CD14-positive monocyte (primary cell): ENCODE measurements at regions not wholly inside any gene's neighbourhood (a gene's known extent, or its start where the extent isn't known, plus 50 kb on each side); places are given as distances from the start of the nearest gene placed in this dataset.

ENCODE experiments used
- DNase-seq, 3 donors: peaks; one replicate each; pipeline ENCODE4 v3.0.0-alpha.2; 2011 to 2022
- H2AFZ ChIP-seq: 2 replicates; pipeline ENCODE4 v1.6.0; 2012; ENCODE audit warnings: mild to moderate bottlenecking, low read depth, low read length, inconsistent platforms; ENCODE audit not compliant: insufficient read depth, poor library complexity, severe bottlenecking
- H3K27ac ChIP-seq, 2 donors: 1 replicate in 1 of 2; 2 replicates in 1 of 2; pipeline ENCODE4 v1.5.1; 2012 to 2013; ENCODE audit warnings: low read length in 2 of 2, control low read depth in 1 of 2, inconsistent platforms in 1 of 2, low read depth in 1 of 2, mild to moderate bottlenecking in 1 of 2
- H3K27me3 ChIP-seq, 2 donors: one replicate each; pipeline versions ENCODE4 v1.6.0 to v1.6.1; 2011 to 2013; ENCODE audit warnings: low read length in 2 of 2; ENCODE audit not compliant: control insufficient read depth in 2 of 2, insufficient read depth in 2 of 2
- H3K36me3 ChIP-seq, 2 donors: replicated peaks in 1 of 2; 1 replicate in 1 of 2; 2 replicates in 1 of 2; pipeline versions ENCODE4 v1.5.1 to v1.6.1; 2012 to 2013; ENCODE audit warnings: low read length in 2 of 2, control low read depth in 1 of 2, inconsistent platforms in 1 of 2, mild to moderate bottlenecking in 1 of 2; ENCODE audit not compliant: insufficient read depth in 2 of 2, control insufficient read depth in 1 of 2
- H3K4me1 ChIP-seq, 2 donors: 1 replicate in 1 of 2; 2 replicates in 1 of 2; pipeline versions ENCODE4 v1.5.1 to v1.6.1; 2012 to 2013; ENCODE audit warnings: low read length in 2 of 2, control low read depth in 1 of 2, inconsistent platforms in 1 of 2, mild to moderate bottlenecking in 1 of 2, moderate library complexity in 1 of 2; ENCODE audit not compliant: insufficient read depth in 2 of 2, control insufficient read depth in 1 of 2
- H3K4me2 ChIP-seq: replicated peaks from 2 replicates; pipeline ENCODE3; 2012; ENCODE audit warnings: low read length, moderate library complexity, mild to moderate bottlenecking; ENCODE audit not compliant: poor library complexity, severe bottlenecking; ENCODE audit errors: extremely low read depth
- H3K4me3 ChIP-seq, 3 experiments: fragments of 200-600 bp in 1 of 3; sonication (generic) in 1 of 3; replicated peaks in 1 of 3; 1 replicate in 2 of 3; 2 replicates in 1 of 3; pipeline ENCODE4 v1.5.1; 2011 to 2013; ENCODE audit warnings: low read length in 3 of 3, mild to moderate bottlenecking in 3 of 3, control low read depth in 2 of 3, low read depth in 2 of 3, inconsistent platforms in 1 of 3, moderate library complexity in 1 of 3
- H3K79me2 ChIP-seq: 2 replicates; pipeline ENCODE4 v1.6.0; 2012; ENCODE audit warnings: mild to moderate bottlenecking, control low read depth, inconsistent platforms, low read length, moderate library complexity; ENCODE audit not compliant: insufficient read depth
- H3K9ac ChIP-seq: 2 replicates; pipeline ENCODE4 v1.6.0; 2017; ENCODE audit warnings: low read length, mild to moderate bottlenecking; ENCODE audit not compliant: insufficient read depth, poor library complexity, severe bottlenecking
- H3K9me3 ChIP-seq, 2 donors: replicated peaks in 1 of 2; 1 replicate in 1 of 2; 2 replicates in 1 of 2; pipeline versions ENCODE4 v1.5.1 to v1.6.1; 2012 to 2013; ENCODE audit warnings: low read length in 2 of 2, control low read depth in 1 of 2; ENCODE audit not compliant: control insufficient read depth in 1 of 2, insufficient read depth in 1 of 2
- H4K20me1 ChIP-seq: 2 replicates; pipeline ENCODE4 v1.6.0; 2012; ENCODE audit warnings: mild to moderate bottlenecking, low read length, control low read depth, moderate library complexity; ENCODE audit not compliant: insufficient read depth
- H3K27ac Mint-ChIP-seq, 7 donors: one replicate each; pipeline ENCODE4 v1.8.0; 2020; ENCODE audit warnings: mild to moderate bottlenecking in 7 of 7, mixed read lengths in 7 of 7, moderate library complexity in 6 of 7, inconsistent platforms in 2 of 7
- H3K27me3 Mint-ChIP-seq, 3 donors: one replicate each; pipeline ENCODE4 v1.8.0; 2021 to 2022; ENCODE audit warnings: low read depth in 3 of 3, mild to moderate bottlenecking in 3 of 3, mixed read lengths in 3 of 3, moderate library complexity in 3 of 3, inconsistent platforms in 1 of 3
- H3K36me3 Mint-ChIP-seq, 2 donors: one replicate each; pipeline ENCODE4 v1.8.0; 2020; ENCODE audit warnings: mixed read lengths in 2 of 2, inconsistent platforms in 1 of 2, mild to moderate bottlenecking in 1 of 2
- H3K4me1 Mint-ChIP-seq: one replicate; pipeline ENCODE4 v1.8.0; 2020; ENCODE audit warnings: mild to moderate bottlenecking, mixed read lengths
- H3K4me3 Mint-ChIP-seq, 2 donors: one replicate each; pipeline ENCODE4 v1.8.0; 2020; ENCODE audit warnings: mild to moderate bottlenecking in 2 of 2, mixed read lengths in 2 of 2, moderate library complexity in 1 of 2
- H3K9me3 Mint-ChIP-seq, 7 donors: one replicate each; pipeline ENCODE4 v1.8.0; 2020 to 2022; ENCODE audit warnings: mixed read lengths in 7 of 7, mild to moderate bottlenecking in 6 of 7, moderate library complexity in 6 of 7, inconsistent platforms in 2 of 7
- CTCF ChIP-seq: fragments of 200-600 bp; IDR thresholded peaks from one replicate; pipeline ENCODE4 v1.8.0; 2022; ENCODE audit warnings: antibody characterized with exemption, mild to moderate bottlenecking
- WGBS: methylation state at CpG from one replicate; pipeline ENCODE4 v1.1.5; 2013; ENCODE audit warnings: missing lambda C conversion rate; ENCODE audit not compliant: insufficient coverage; 5-methylcytosine and 5-hydroxymethylcytosine counted together
- intact Hi-C, 2 donors: fragments of 100-400 bp; cut with micrococcal nuclease; formaldehyde crosslinking; loops; one replicate each; pipeline versions ENCODE4 v1.15.0 to v1.15.1; 2023

- Mint-ChIP-seq H3K9me3 (peaks cover 0 to 10% (median 0%) of the 10 kb centered on the region in 7 donors), H3K4me1 (no peaks in the 10 kb centered on the region), H3K4me3 (no peak overlapping the region), H3K27me3 (no peaks in the 10 kb centered on the region), H3K36me3 (no peaks in the 10 kb centered on the region), H3K27ac (no peak overlapping the region)
- intact Hi-C loops: no loop called here
- H3K9ac ChIP-seq: no peak overlapping the region
- H3K27me3 ChIP-seq: no peaks in the 10 kb centered on the region
- no CpG with 5 or more reads among the region's 3 CpGs for whole genome bisulfite sequencing
- no peak for DNase-seq
- no peaks in the 10 kb centered on the region for H3K79me2 ChIP-seq
- H3K9me3 ChIP-seq: no peaks in the 10 kb centered on the region
- no peak for TF ChIP-seq CTCF
- no peaks in the 10 kb centered on the region for H3K36me3 ChIP-seq
- H3K27ac ChIP-seq: no peak overlapping the region
- no peaks in the 10 kb centered on the region for H4K20me1 ChIP-seq
- H3K4me3 ChIP-seq: no peak overlapping the region
- no peaks in the 10 kb centered on the region for H3K4me1 ChIP-seq
- no peak overlapping the region for H3K4me2 ChIP-seq
- no peak overlapping the region for H2AFZ ChIP-seq
Measured at GRCh38 chr3:110210086-110210660, 861.4 kb upstream of the NECTIN3 start.

- Histone ChIP-seq H3K27ac (no peak overlapping the region), H3K4me3 (no peak overlapping the region), H3K4me1 (no peaks in the 10 kb centered on the region), H4K20me1 (no peaks in the 10 kb centered on the region), H3K9ac (no peak overlapping the region), H3K36me3 (no peaks in the 10 kb centered on the region), H3K9me3 (peaks cover 0 to 6% of the 10 kb centered on the region in 2 donors), H3K27me3 (no peaks in the 10 kb centered on the region), H2AFZ (no peak overlapping the region), H3K4me2 (no peak overlapping the region), H3K79me2 (no peaks in the 10 kb centered on the region)
- no peak for TF ChIP-seq CTCF
- Mint-ChIP-seq H3K36me3 (no peaks in the 10 kb centered on the region), H3K27ac (no peak overlapping the region), H3K4me1 (no peaks in the 10 kb centered on the region), H3K9me3 (peaks cover 0 to 12% (median 2%) of the 10 kb centered on the region in 7 donors), H3K4me3 (no peak overlapping the region), H3K27me3 (peaks cover 0 to 1% (median 0%) of the 10 kb centered on the region in 3 donors)
- intact Hi-C loops: no loop called here
- no CpG with 5 or more reads among the region's 1 CpG for WGBS
- no peak for DNase-seq
Measured at GRCh38 chr3:110226645-110227044, 845.0 kb upstream of the NECTIN3 start.
